Upper lobe of right lung (tissue), 1 donor: ENCODE measurements at regions not wholly inside any gene's neighbourhood (a gene's known extent, or its start where the extent isn't known, plus 50 kb on each side); places are given as distances from the start of the nearest gene placed in this dataset.

Experiments
- ATAC-seq: fragments of 200-7000 bp; cut with Tn5 transposase; one replicate; pipeline ENCODE4 v1.9.1; 2020; ENCODE audit warnings: mild to moderate bottlenecking, moderate library complexity
- DNase-seq: peaks from one replicate; pipeline ENCODE4 v3.0.0-alpha.2; 2020
- H3K27ac ChIP-seq: fragments of 200-600 bp; one replicate; pipeline ENCODE4 v1.8.0; 2022
- H3K27me3 ChIP-seq: fragments of 200-600 bp; one replicate; pipeline ENCODE4 v1.8.0; 2022; ENCODE audit warnings: mild to moderate bottlenecking
- H3K36me3 ChIP-seq: fragments of 200-600 bp; one replicate; pipeline ENCODE4 v1.8.0; 2022
- H3K4me1 ChIP-seq: fragments of 200-600 bp; one replicate; pipeline ENCODE4 v1.8.0; 2022
- H3K4me3 ChIP-seq: fragments of 200-600 bp; one replicate; pipeline ENCODE4 v1.8.0; 2022; ENCODE audit warnings: mild to moderate bottlenecking
- H3K9me3 ChIP-seq: fragments of 200-600 bp; one replicate; pipeline ENCODE4 v1.8.0; 2022
- CTCF ChIP-seq: fragments of 200-600 bp; IDR thresholded peaks from one replicate; pipeline ENCODE4 v1.8.0; 2022; ENCODE audit warnings: antibody characterized with exemption
- intact Hi-C: fragments of 100-400 bp; cut with DNase I; formaldehyde crosslinking; loops from one replicate; pipeline ENCODE4 v1.11.0; 2022
- donor health status: DM: no; HTN: yes; CAD: no; lungs with severe emphysema.

DNA sequence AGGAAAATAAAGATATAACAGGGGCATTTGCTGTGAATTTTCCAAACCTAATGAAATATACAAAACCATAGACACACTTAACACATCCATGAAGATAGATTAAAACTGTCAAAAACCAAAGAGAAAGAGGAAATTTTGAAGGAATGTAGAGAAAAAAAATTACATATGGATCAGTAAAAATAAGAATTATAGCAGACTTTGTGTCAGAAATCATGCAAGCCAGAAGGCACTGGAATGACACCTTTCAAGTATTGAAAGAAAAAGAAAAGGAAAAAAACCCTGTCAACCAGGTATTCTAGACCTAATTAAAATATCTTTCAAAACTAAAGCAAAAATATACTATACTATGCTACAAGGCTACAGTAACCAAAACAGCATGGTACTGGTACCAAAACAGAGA, 125.8 kb upstream of the PALMD start:
- Histone ChIP-seq H3K36me3 (no peaks in the 10 kb centered on the region), H3K4me3 (no peak overlapping the region), H3K27ac (no peak overlapping the region), H3K27me3 (no peaks in the 10 kb centered on the region), H3K4me1 (no peaks in the 10 kb centered on the region), H3K9me3 (no peaks in the 10 kb centered on the region)
- ATAC-seq (no peak), DNase-seq (no peak)
- no peak for TF ChIP-seq CTCF
- intact Hi-C loops: no loop called here

DNA sequence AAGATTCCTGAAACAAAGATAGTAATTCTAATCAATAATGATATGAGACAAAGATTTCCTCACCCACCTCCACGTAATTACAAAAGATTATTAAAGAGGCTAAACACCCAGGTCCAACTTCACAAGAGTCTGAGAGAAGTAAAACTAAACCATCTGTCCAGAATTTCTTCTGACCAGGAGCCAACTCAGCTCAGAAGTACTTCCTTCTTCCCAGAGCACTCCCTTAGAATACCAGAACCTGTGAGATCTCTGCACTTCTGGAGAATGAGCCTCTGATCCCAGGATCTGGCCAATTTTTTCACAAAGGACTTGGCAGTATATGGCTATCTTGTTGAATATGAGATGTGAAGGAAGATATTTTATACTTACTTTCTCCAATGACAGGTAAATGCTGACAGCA, 120.6 kb upstream of the PALMD start:
- no peak for ATAC-seq

GRCh38 chr1:99527078-99527477, 118.8 kb upstream of the PALMD start:
- H3K36me3 ChIP-seq: no peaks in the 10 kb centered on the region
- peak; percentile 22 for TF ChIP-seq CTCF
- H3K27me3 ChIP-seq: no peaks in the 10 kb centered on the region
- H3K27ac ChIP-seq: no peak overlapping the region
- no peak for ATAC-seq
- DNase-seq: no peak
- H3K4me1 ChIP-seq: no peaks in the 10 kb centered on the region
- no peaks in the 10 kb centered on the region for H3K9me3 ChIP-seq
- intact Hi-C loops: no loop called here
- H3K4me3 ChIP-seq: no peak overlapping the region

More for the DNA sequence above, 120.6 kb upstream of the PALMD start:
- no peaks in the 10 kb centered on the region for H3K36me3 ChIP-seq
- TF ChIP-seq CTCF: no peak
- H3K9me3 ChIP-seq: no peaks in the 10 kb centered on the region
- H3K4me1 ChIP-seq: no peaks in the 10 kb centered on the region
- H3K4me3 ChIP-seq: no peak overlapping the region
- DNase-seq: no peak
- H3K27me3 ChIP-seq: no peaks in the 10 kb centered on the region
- intact Hi-C loops: no loop called here
- no peak overlapping the region for H3K27ac ChIP-seq

DNA sequence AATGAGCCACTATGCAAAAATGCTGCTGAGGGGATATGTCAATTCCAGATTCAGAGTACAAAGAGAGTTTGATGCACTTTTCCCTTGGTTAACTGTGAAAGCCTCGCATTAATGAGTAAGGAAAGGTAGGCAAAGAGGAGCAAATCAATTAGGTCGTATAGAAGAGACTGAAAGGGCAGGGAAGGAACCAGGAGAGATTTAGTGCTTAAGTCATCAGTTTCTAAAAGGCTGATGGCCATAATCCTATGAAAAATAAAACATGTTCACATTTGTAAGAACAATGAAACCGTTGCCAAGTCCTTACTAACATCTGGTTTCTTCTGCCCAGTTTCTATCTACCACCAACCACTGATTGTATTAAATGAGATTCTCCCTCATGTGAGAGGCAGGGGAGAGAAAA, 118.4 kb upstream of the PALMD start:
- no peak for TF ChIP-seq CTCF
- intact Hi-C loops: no loop called here
- Histone ChIP-seq H3K27ac (no peak overlapping the region), H3K4me1 (no peaks in the 10 kb centered on the region), H3K9me3 (no peaks in the 10 kb centered on the region), H3K4me3 (no peak overlapping the region), H3K36me3 (no peaks in the 10 kb centered on the region), H3K27me3 (no peaks in the 10 kb centered on the region)
- DNase-seq: no peak
- no peak for ATAC-seq

GRCh38 chr1:99529002-99529401, 116.9 kb upstream of the PALMD start:
- no peaks in the 10 kb centered on the region for H3K4me1 ChIP-seq
- no peak for ATAC-seq
- no peak overlapping the region for H3K27ac ChIP-seq
- no peaks in the 10 kb centered on the region for H3K9me3 ChIP-seq
- no peak for DNase-seq
- intact Hi-C loops: no loop called here
- no peak for TF ChIP-seq CTCF
- H3K36me3 ChIP-seq: no peaks in the 10 kb centered on the region
- H3K4me3 ChIP-seq: no peak overlapping the region
- no peaks in the 10 kb centered on the region for H3K27me3 ChIP-seq

DNA sequence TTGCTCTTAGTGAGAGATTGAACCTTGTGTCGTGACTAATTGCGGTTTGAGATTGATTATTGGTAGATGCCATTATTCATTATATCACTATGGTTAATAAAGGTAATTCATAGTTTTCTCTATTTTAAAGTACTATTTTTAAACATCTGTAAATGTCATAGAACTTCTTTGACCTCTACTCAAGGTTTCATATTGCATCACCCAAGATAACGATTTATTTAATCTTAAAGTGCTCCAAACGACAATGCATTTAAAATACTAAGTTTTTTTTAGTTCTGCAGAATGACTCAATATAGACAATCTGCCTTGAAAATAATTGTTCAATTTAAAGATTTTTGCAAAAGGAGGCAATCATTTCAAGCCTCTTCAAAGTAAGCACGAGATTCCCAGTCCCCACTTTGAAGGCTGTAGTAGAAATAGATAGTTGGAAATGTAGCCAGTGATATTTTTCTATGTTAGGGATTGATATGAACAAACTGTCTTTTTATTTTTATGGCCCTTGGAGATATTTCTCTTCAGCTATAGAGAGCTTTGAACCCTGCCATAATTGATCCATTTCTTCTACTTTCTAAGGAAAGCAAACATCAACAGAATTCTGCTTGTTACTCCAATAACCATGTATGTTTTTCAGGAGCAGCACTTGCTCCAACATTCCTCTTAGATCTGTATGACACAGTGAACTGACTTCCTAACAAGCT, 114.2 kb upstream of the PALMD start:
- no peak overlapping the region for H3K27ac ChIP-seq
- H3K9me3 ChIP-seq: no peaks in the 10 kb centered on the region
- intact Hi-C loops: no loop called here
- H3K4me1 ChIP-seq: no peaks in the 10 kb centered on the region
- DNase-seq (no peak), ATAC-seq (no peak)
- H3K36me3 ChIP-seq: no peaks in the 10 kb centered on the region
- no peak for TF ChIP-seq CTCF
- H3K27me3 ChIP-seq: no peaks in the 10 kb centered on the region
- no peak overlapping the region for H3K4me3 ChIP-seq
